ENCODE measurements at regions not wholly inside any gene's neighbourhood (a gene's known extent, or its start where the extent isn't known, plus 50 kb on each side); places are given as distances from the start of the nearest gene placed in this dataset.

GRCh38 chr4:132818091-132818490 is 331.0 kb upstream of the PCDH10 start:
- TF ChIP-seq, protein P1, sequence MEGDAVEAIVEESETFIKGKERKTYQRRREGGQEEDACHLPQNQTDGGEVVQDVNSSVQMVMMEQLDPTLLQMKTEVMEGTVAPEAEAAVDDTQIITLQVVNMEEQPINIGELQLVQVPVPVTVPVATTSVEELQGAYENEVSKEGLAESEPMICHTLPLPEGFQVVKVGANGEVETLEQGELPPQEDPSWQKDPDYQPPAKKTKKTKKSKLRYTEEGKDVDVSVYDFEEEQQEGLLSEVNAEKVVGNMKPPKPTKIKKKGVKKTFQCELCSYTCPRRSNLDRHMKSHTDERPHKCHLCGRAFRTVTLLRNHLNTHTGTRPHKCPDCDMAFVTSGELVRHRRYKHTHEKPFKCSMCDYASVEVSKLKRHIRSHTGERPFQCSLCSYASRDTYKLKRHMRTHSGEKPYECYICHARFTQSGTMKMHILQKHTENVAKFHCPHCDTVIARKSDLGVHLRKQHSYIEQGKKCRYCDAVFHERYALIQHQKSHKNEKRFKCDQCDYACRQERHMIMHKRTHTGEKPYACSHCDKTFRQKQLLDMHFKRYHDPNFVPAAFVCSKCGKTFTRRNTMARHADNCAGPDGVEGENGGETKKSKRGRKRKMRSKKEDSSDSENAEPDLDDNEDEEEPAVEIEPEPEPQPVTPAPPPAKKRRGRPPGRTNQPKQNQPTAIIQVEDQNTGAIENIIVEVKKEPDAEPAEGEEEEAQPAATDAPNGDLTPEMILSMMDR (IDR thresholded peaks at IDR 0.05; ENCODE audit: insufficient read depth, low read length, poor library complexity, severe bottlenecking): no peak
- no peak for TF ChIP-seq EZH2phosphoT487 (conservative IDR thresholded peaks at IDR 0.05; ENCODE audit: low read length)

All from SU-DHL-6 (cell line).